ENCODE measurements at regions not wholly inside any gene's neighbourhood (a gene's known extent, or its start where the extent isn't known, plus 50 kb on each side); places are given as distances from the start of the nearest gene placed in this dataset.

- CTCF ChIA-PET, result no interaction called here
- no peak for DNase-seq (ENCODE audit: extremely low spot score)
- TF ChIP-seq ELF4 (IDR thresholded peaks at IDR 0.05), result no peak
- no peak for TF ChIP-seq SUZ12 (IDR thresholded peaks at IDR 0.05)
- TF ChIP-seq L3MBTL2 (conservative IDR thresholded peaks at IDR 0.05), result no peak
- no peak for TF ChIP-seq NFRKB (IDR thresholded peaks at IDR 0.05)
- TF ChIP-seq CTBP1 (IDR thresholded peaks at IDR 0.05; ENCODE audit: borderline replicate concordance), result no peak
- TF ChIP-seq ARNT (IDR thresholded peaks at IDR 0.05), result no peak
- TF ChIP-seq PKNOX1 (IDR thresholded peaks at IDR 0.05), result no peak
- no peak for TF ChIP-seq FOXA1 (IDR thresholded peaks at IDR 0.05)
- TF ChIP-seq BHLHE40 (IDR thresholded peaks at IDR 0.05; ENCODE audit: borderline replicate concordance), result no peak
- no peak for TF ChIP-seq FOXK2 (IDR thresholded peaks at IDR 0.05)
- POLR2A ChIA-PET, result no interaction called here
These were observed 426.4 kb downstream of the TCERG1L start for GRCh38 chr10:130885021-130885655.

DNA sequence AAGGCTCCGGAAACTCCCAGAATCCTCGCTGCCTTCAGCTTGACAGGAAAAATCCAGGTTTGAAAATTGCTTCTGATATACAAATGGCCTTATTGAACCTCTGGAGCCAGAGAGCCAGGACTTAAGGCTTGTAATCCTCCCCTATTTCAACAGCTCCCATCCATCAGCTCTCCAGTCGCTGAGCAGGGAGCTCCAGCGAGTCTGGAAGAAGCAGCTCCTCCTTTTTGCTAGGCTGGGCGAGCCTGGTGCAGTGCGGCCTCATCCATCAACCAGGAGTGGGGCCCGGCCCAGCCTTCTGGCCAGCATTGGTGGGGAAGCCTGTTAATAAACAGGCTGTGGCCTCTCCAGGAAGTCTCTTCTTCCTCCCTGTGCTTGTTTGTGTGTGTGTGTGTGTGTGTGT, 424.4 kb downstream of the TCERG1L start:
- ChIA-PET POLR2A (no interaction called here), CTCF (no interaction called here)
- TF ChIP-seq ARNT (IDR thresholded peaks at IDR 0.05), result no peak
- TF ChIP-seq SP1 (IDR thresholded peaks at IDR 0.05), result no peak
- TF ChIP-seq LEF1 (IDR thresholded peaks at IDR 0.05; ENCODE audit: borderline replicate concordance), result no peak
- no peak for TF ChIP-seq L3MBTL2 (conservative IDR thresholded peaks at IDR 0.05)
- DNase-seq (ENCODE audit: extremely low spot score), result no peak

DNA sequence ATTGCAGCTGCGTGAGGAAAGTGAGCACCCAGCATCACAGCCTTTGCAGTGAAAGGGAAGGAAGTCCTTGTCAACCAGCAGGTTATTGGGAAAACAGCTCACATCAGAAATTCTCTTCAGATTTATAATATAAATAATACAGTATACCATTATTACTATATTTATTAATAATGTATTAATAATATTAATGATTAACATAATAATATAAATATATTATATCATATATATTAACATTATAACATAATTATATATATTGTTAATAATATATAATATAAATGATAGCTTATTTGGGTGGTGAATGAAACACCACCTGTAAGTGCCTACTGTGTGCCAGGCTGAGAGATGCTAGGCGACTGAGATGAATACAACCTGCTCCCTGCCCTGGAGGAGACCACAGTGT, 423.0 kb downstream of the TCERG1L start:
- TF ChIP-seq L3MBTL2 (conservative IDR thresholded peaks at IDR 0.05) (no peak), CTBP1 (IDR thresholded peaks at IDR 0.05; ENCODE audit: borderline replicate concordance) (no peak), HDGF (IDR thresholded peaks at IDR 0.05; ENCODE audit: borderline replicate concordance) (no peak), SUZ12 (IDR thresholded peaks at IDR 0.05) (no peak), FOXK2 (IDR thresholded peaks at IDR 0.05) (no peak), FOXA1 (IDR thresholded peaks at IDR 0.05) (no peak), BHLHE40 (IDR thresholded peaks at IDR 0.05; ENCODE audit: borderline replicate concordance) (no peak), NFRKB (IDR thresholded peaks at IDR 0.05) (no peak), TARDBP (IDR thresholded peaks at IDR 0.05) (no peak), FOXM1 (IDR thresholded peaks at IDR 0.05; ENCODE audit: borderline replicate concordance) (no peak), ARNT (IDR thresholded peaks at IDR 0.05) (no peak), ZNF384 (IDR thresholded peaks at IDR 0.05) (no peak)
- ChIA-PET CTCF (no interaction called here), POLR2A (no interaction called here)
- no peak for DNase-seq (ENCODE audit: extremely low spot score)

- no peak for DNase-seq (ENCODE audit: extremely low spot score)
- CTCF ChIA-PET, result no interaction called here
- TF ChIP-seq CTBP1 (IDR thresholded peaks at IDR 0.05; ENCODE audit: borderline replicate concordance) (no peak), PKNOX1 (IDR thresholded peaks at IDR 0.05) (no peak), ARNT (IDR thresholded peaks at IDR 0.05) (no peak), ELF4 (IDR thresholded peaks at IDR 0.05) (no peak)
- POLR2A ChIA-PET, result no interaction called here
These were observed 422.3 kb downstream of the TCERG1L start for GRCh38 chr10:130889240-130889639.

- CTCF ChIA-PET, result no interaction called here
- DNase-seq (ENCODE audit: extremely low spot score), result no peak
- TF ChIP-seq ARNT (IDR thresholded peaks at IDR 0.05) (no peak), FOXK2 (IDR thresholded peaks at IDR 0.05) (no peak), HDGF (IDR thresholded peaks at IDR 0.05; ENCODE audit: borderline replicate concordance) (no peak), FOXA1 (IDR thresholded peaks at IDR 0.05) (no peak), PKNOX1 (IDR thresholded peaks at IDR 0.05) (no peak)
- POLR2A ChIA-PET, result no interaction called here
These were observed 421.7 kb downstream of the TCERG1L start for GRCh38 chr10:130889780-130890179.

DNA sequence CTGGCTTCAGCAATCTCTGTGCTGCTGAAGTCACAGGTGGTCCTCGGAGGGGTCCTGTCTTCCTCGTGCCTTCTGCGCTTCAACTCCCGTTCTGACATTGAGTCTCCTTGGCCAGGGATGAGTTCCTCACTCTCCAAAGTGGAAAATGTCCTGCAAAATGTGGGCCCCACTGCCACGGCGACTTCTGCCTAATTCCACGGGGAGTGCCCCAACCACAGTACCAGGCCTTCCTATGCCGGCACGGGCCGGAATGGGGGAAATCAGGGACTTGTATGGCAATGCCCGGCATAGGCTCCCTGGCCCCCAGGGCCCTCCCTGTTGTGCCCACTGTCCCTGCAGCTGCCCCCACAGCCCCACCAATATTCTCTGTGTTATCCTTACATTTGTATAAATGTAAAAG, 420.5 kb downstream of the TCERG1L start:
- CTCF ChIA-PET, result no interaction called here
- no peak for DNase-seq (ENCODE audit: extremely low spot score)
- TF ChIP-seq SUZ12 (IDR thresholded peaks at IDR 0.05), result no peak
- TF ChIP-seq BHLHE40 (IDR thresholded peaks at IDR 0.05; ENCODE audit: borderline replicate concordance), result no peak
- POLR2A ChIA-PET, result no interaction called here

DNA sequence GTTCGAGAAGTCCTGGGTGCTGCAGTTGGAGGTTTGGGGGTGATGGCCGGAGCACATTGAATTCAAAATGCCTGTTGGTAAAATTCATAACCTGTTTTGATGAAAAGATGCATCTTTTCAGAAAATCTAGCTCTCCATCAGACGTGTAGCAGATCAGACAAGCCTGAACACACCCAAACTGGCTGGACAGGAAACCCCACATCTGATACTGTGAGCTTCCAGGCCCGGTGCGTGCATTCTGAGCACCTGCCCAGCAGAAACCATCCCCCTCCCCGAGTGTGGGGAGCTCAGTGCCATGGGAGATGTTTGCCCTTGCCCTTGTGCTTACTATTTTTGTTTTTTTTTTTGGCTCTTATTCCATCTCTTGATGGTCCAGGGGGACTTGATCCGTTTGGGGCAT, 417.1 kb downstream of the TCERG1L start:
- POLR2A ChIA-PET, result no interaction called here
- TF ChIP-seq ARNT (IDR thresholded peaks at IDR 0.05) (no peak), SP1 (IDR thresholded peaks at IDR 0.05) (no peak), PKNOX1 (IDR thresholded peaks at IDR 0.05) (no peak), BHLHE40 (IDR thresholded peaks at IDR 0.05; ENCODE audit: borderline replicate concordance) (no peak), FOXA1 (IDR thresholded peaks at IDR 0.05) (no peak), HDGF (IDR thresholded peaks at IDR 0.05; ENCODE audit: borderline replicate concordance) (no peak), ZNF384 (IDR thresholded peaks at IDR 0.05) (no peak), NFRKB (IDR thresholded peaks at IDR 0.05) (no peak), FOXK2 (IDR thresholded peaks at IDR 0.05) (no peak), ELF4 (IDR thresholded peaks at IDR 0.05) (no peak), CTBP1 (IDR thresholded peaks at IDR 0.05; ENCODE audit: borderline replicate concordance) (no peak), LEF1 (IDR thresholded peaks at IDR 0.05; ENCODE audit: borderline replicate concordance) (no peak), FOXM1 (IDR thresholded peaks at IDR 0.05; ENCODE audit: borderline replicate concordance) (no peak), L3MBTL2 (conservative IDR thresholded peaks at IDR 0.05) (no peak), TARDBP (IDR thresholded peaks at IDR 0.05) (no peak), SUZ12 (IDR thresholded peaks at IDR 0.05) (no peak)
- CTCF ChIA-PET, result no interaction called here
- no peak for DNase-seq (ENCODE audit: extremely low spot score)

Data from HEK293T (cell line).